ENCODE measurements at regions not wholly inside any gene's neighbourhood (a gene's known extent, or its start where the extent isn't known, plus 50 kb on each side); places are given as distances from the start of the nearest gene placed in this dataset.

- 15 to 24% (median 17%) methylated on average over 3 of the region's 3 CpGs for WGBS, 4 donors
- no peak overlapping the region for H3K27ac ChIP-seq
- no peaks in the 10 kb centered on the region for H3K9me3 ChIP-seq (replicated peaks in 1 of 3)
- no peak for DNase-seq
- TF ChIP-seq CTCF (IDR thresholded peaks at IDR 0.05) (no peak), POLR2A (IDR thresholded peaks at IDR 0.05) (no peak)
- no peaks in the 10 kb centered on the region for H3K4me1 ChIP-seq (replicated peaks in 1 of 2)
- H3K27me3 ChIP-seq = no peaks in the 10 kb centered on the region
- no peak overlapping the region for H3K4me3 ChIP-seq
- intact Hi-C loops (cut with DNase I) = no loop called here
- H3K36me3 ChIP-seq (replicated peaks in 1 of 2) = no peaks in the 10 kb centered on the region
Measured at GRCh38 chr6:101085327-101085726, 204.2 kb upstream of the ASCC3 start.

GRCh38 chr6:101086473-101086872 is 205.3 kb upstream of the ASCC3 start:
- no peak for DNase-seq
- no peaks in the 10 kb centered on the region for H3K9me3 ChIP-seq (replicated peaks in 1 of 3)
- no peak overlapping the region for H3K27ac ChIP-seq
- no peaks in the 10 kb centered on the region for H3K36me3 ChIP-seq (replicated peaks in 1 of 2)
- H3K27me3 ChIP-seq = no peaks in the 10 kb centered on the region
- 20 to 29% (median 27%) methylated on average over 1 of the region's 1 CpG for WGBS, 4 donors
- no peaks in the 10 kb centered on the region for H3K4me1 ChIP-seq (replicated peaks in 1 of 2)
- TF ChIP-seq CTCF (IDR thresholded peaks at IDR 0.05) (no peak), POLR2A (IDR thresholded peaks at IDR 0.05) (no peak)
- intact Hi-C loops (cut with DNase I) = no loop called here
- H3K4me3 ChIP-seq = no peak overlapping the region

GRCh38 chr6:101088594-101088993 is 207.5 kb upstream of the ASCC3 start:
- intact Hi-C loops (cut with DNase I) = no loop called here
- TF ChIP-seq CTCF (IDR thresholded peaks at IDR 0.05) = no peak
- TF ChIP-seq POLR2A (IDR thresholded peaks at IDR 0.05) = no peak

GRCh38 chr6:101089640-101090039 is 208.5 kb upstream of the ASCC3 start:
- no peak for TF ChIP-seq CTCF (IDR thresholded peaks at IDR 0.05)
- TF ChIP-seq POLR2A (IDR thresholded peaks at IDR 0.05) = no peak
- intact Hi-C loops (cut with DNase I) = no loop called here
- Histone ChIP-seq H3K4me1 (replicated peaks in 1 of 2) (no peaks in the 10 kb centered on the region), H3K9me3 (replicated peaks in 1 of 3) (no peaks in the 10 kb centered on the region), H3K36me3 (replicated peaks in 1 of 2) (no peaks in the 10 kb centered on the region), H3K4me3 (no peak overlapping the region), H3K27me3 (no peaks in the 10 kb centered on the region), H3K27ac (no peak overlapping the region)
- DNase-seq = no peak
- WGBS, 4 donors = 79 to 90% (median 83%) methylated on average over 1 of the region's 1 CpG

More at GRCh38 chr6:101088594-101088993, 207.5 kb upstream of the ASCC3 start:
- DNase-seq = no peak
- Histone ChIP-seq H3K27me3 (no peaks in the 10 kb centered on the region), H3K36me3 (replicated peaks in 1 of 2) (no peaks in the 10 kb centered on the region), H3K9me3 (replicated peaks in 1 of 3) (no peaks in the 10 kb centered on the region), H3K27ac (no peak overlapping the region), H3K4me1 (replicated peaks in 1 of 2) (no peaks in the 10 kb centered on the region), H3K4me3 (no peak overlapping the region)
- WGBS, 4 donors = 67 to 74% (median 71%) methylated on average over 2 of the region's 2 CpGs

Data from adrenal gland (tissue), 9 donors.